ENCODE measurements at regions not wholly inside any gene's neighbourhood (a gene's known extent, or its start where the extent isn't known, plus 50 kb on each side); places are given as distances from the start of the nearest gene placed in this dataset.

DNA sequence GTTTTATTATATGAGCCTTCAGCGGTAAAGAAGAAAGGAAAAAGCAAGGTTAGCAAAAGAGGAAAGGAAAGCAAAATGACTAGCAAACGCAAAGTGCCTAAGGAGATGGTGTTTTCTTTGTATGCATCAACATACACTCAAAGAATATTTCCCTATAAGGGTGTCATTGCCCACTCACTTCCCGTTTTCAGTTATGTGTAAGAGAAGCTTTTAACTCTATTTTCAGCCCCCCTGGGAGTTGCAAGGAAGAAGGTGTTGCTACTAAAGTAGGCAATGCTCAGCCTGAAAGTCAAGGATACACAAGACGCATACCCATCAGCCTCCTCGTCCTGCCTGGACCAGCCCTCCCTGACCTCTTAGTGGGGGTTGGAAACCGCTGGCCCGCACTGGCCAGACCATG, 267.7 kb upstream of the ZFHX3 start:
- no peak overlapping the region for H3K4me3 ChIP-seq (ENCODE audit: extremely low read depth, insufficient read depth, low read length, poor library complexity, severe bottlenecking)
- no peaks in the 10 kb centered on the region for H3K4me1 ChIP-seq (ENCODE audit: control insufficient read depth, insufficient read depth, low read length, poor library complexity, severe bottlenecking)
- no peaks in the 10 kb centered on the region for H3K36me3 ChIP-seq (ENCODE audit: control insufficient read depth, insufficient read depth, low read length)
- H3K27ac ChIP-seq (ENCODE audit: low read depth, low read length, severe bottlenecking) = no peak overlapping the region
- WGBS, 2 experiments (ENCODE audit: insufficient coverage in 2 of 2) = 80% methylated on average over 1 of the region's 7 CpGs
- no peaks in the 10 kb centered on the region for H3K9me3 ChIP-seq (ENCODE audit: control insufficient read depth, low read length)

DNA sequence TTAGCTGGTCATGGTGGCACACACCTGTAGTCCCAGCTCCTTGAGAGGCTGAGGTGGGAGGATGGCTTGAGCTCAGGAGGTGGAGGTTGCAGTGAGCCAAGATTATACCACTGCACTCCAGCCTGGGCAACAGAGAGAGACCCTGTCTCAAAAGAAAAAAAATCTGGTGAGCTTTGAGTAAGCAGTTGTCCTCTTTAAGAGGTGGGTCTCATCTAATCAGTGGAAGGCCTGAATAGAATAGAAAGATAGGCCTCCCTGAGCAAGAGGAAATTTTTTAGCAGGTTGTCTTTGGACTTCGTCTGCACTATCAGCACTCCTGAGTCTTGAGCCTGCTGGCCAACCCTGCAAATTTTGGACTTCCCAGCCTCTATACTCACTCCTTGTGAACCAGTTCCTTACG, 266.0 kb upstream of the ZFHX3 start:
- Histone ChIP-seq H3K27ac (ENCODE audit: low read depth, low read length, severe bottlenecking) (no peak overlapping the region), H3K4me3 (ENCODE audit: extremely low read depth, insufficient read depth, low read length, poor library complexity, severe bottlenecking) (no peak overlapping the region), H3K9me3 (ENCODE audit: control insufficient read depth, low read length) (no peaks in the 10 kb centered on the region), H3K36me3 (ENCODE audit: control insufficient read depth, insufficient read depth, low read length) (no peaks in the 10 kb centered on the region), H3K4me1 (ENCODE audit: control insufficient read depth, insufficient read depth, low read length, poor library complexity, severe bottlenecking) (no peaks in the 10 kb centered on the region)
- 100% methylated on average over 1 of the region's 2 CpGs; no CpG with 5 or more reads in 1 of the 2 experiments for WGBS, 2 experiments (ENCODE audit: insufficient coverage in 2 of 2)

DNA sequence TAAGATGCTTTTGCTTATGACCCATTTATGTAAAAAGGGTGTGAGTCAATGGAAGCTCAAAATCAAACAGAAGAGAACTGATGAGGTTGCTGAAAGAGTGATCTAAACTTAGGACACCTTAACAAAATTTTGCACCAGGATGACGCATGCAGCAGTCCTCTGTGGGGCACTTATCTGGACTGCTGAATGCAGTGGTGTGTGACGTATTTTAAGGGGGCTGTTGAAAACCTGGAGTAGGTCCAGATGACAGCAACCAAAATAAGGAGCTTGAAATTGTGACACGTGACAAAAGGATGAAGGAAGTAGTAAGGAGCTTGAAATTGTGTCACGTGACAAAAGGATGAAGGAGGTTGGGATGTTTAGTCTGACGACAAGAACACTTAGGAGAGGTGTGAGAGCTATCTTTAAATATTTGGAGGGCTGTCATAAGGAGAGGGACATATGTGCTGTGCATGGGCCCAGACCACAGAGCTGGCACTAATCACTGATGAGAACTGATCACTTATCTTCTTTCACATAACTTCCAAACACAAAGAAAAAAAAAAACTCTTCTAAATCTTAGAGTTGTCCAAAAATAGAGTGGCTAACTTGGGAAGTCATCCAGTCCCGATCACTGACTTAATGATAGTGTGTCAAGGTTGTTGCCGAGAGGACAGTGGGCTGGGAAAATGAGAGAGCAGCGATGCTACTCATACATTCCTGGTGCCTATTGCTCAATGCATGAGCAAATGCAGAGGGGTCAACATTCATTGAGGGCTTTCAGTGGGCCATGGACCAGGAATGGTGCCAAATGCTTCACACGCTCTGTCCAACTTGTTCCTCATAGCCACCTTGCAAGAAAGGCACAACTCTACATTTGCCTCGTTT, 264.2 kb upstream of the ZFHX3 start:
- WGBS, 2 experiments (ENCODE audit: insufficient coverage in 2 of 2) = 90 to 97% methylated on average over 8 of the region's 10 CpGs
- no peak overlapping the region for H3K27ac ChIP-seq (ENCODE audit: low read depth, low read length, severe bottlenecking)
- no peak overlapping the region for H3K4me3 ChIP-seq (ENCODE audit: extremely low read depth, insufficient read depth, low read length, poor library complexity, severe bottlenecking)
- no peaks in the 10 kb centered on the region for H3K4me1 ChIP-seq (ENCODE audit: control insufficient read depth, insufficient read depth, low read length, poor library complexity, severe bottlenecking)
- H3K9me3 ChIP-seq (ENCODE audit: control insufficient read depth, low read length) = no peaks in the 10 kb centered on the region
- H3K36me3 ChIP-seq (ENCODE audit: control insufficient read depth, insufficient read depth, low read length) = no peaks in the 10 kb centered on the region

DNA sequence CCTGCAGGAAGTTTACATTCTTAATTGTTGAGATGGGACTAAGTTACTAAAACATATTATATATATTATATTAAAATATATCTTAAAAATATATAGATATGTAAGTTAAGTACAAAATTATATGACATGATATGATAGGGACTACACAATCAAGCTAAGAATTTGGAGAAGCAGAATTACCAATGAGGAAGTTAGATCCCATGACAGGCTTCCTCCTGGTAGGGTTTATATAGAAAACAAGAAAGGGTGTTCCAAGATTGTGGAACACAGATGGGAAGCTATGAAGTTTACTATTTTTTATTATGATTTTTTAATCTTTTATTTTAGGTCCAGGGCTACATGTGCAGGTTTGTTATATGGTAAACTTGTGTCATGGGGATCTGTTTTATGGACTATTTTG, 260.8 kb upstream of the ZFHX3 start:
- Histone ChIP-seq H3K4me3 (ENCODE audit: extremely low read depth, insufficient read depth, low read length, poor library complexity, severe bottlenecking) (no peak overlapping the region), H3K9me3 (ENCODE audit: control insufficient read depth, low read length) (no peaks in the 10 kb centered on the region), H3K4me1 (ENCODE audit: control insufficient read depth, insufficient read depth, low read length, poor library complexity, severe bottlenecking) (no peaks in the 10 kb centered on the region), H3K36me3 (ENCODE audit: control insufficient read depth, insufficient read depth, low read length) (no peaks in the 10 kb centered on the region), H3K27ac (ENCODE audit: low read depth, low read length, severe bottlenecking) (no peak overlapping the region)

DNA sequence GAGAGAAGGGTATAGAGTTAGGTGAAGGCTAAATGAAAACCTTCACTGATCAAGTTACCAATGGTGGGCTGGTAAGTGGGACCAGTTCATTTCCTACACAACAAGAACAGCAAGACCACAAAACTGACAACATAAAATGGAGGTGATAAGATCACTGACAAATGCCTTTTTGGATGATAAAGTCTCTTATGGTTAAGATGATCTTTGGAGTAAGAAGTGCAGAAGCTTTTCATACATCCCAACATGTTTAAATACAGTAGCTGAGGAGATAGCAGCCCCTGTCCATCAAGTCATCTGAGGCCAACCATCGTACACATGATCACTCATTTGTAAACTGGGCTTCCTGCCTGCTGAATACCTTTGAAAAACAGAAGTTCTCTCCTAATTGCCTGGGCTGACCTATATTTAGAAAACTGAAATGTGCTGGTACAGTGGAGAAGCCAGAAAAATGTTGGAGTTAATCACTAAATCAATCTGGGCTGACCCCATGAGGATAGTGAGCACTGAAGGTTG, 259.0 kb upstream of the ZFHX3 start:
- Histone ChIP-seq H3K4me1 (ENCODE audit: control insufficient read depth, insufficient read depth, low read length, poor library complexity, severe bottlenecking) (no peaks in the 10 kb centered on the region), H3K4me3 (ENCODE audit: extremely low read depth, insufficient read depth, low read length, poor library complexity, severe bottlenecking) (no peak overlapping the region), H3K36me3 (ENCODE audit: control insufficient read depth, insufficient read depth, low read length) (no peaks in the 10 kb centered on the region), H3K27ac (ENCODE audit: low read depth, low read length, severe bottlenecking) (no peak overlapping the region), H3K9me3 (ENCODE audit: control insufficient read depth, low read length) (no peaks in the 10 kb centered on the region)
- no CpG with 5 or more reads among the region's 1 CpG for WGBS, 2 experiments (ENCODE audit: insufficient coverage in 2 of 2)

DNA sequence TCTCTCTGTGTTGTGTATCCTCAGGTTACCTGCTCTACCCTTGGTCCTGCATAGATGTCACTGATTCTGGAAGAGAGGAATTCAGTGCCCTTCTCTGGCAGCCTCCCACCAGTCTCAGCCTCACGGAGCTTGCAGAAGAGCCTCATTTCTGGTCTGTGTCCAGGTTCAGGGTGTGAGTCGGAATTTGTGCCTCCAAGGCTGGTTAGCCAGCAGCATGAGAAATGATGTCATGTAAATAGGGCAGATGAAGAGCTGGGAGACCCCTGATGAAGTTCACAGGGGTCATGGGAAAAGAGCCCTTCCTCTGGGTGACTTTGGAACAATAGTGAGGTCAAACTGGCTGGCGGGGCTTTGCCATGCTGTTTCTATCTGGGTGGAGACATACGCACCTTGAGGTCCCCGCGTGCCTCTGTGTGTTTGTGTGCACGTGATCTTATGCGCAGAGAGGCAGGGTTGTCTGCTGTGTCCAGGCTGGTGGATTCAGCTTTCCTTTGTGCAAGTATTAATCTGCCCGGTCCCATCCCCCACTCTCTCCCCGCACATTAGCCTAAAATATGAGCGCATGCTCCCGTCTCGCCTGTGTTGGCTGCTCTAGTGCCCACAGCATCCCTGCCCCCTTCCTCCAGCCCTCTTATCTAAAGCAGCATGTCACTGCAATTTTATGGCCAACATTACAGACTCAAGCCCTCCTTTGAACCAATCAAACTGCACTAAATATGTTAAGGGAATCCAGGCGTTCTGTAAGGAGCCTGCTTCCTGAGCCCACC, 256.3 kb upstream of the ZFHX3 start:
- no peak overlapping the region for H3K27ac ChIP-seq (ENCODE audit: low read depth, low read length, severe bottlenecking)
- H3K4me1 ChIP-seq (ENCODE audit: control insufficient read depth, insufficient read depth, low read length, poor library complexity, severe bottlenecking) = peaks cover 2% of the 10 kb centered on the region
- H3K4me3 ChIP-seq (ENCODE audit: extremely low read depth, insufficient read depth, low read length, poor library complexity, severe bottlenecking) = no peak overlapping the region
- 84 to 92% methylated on average over 6 to 11 of the region's 14 CpGs for WGBS, 2 experiments (ENCODE audit: insufficient coverage in 2 of 2)
- H3K36me3 ChIP-seq (ENCODE audit: control insufficient read depth, insufficient read depth, low read length) = no peaks in the 10 kb centered on the region
- H3K9me3 ChIP-seq (ENCODE audit: control insufficient read depth, low read length) = no peaks in the 10 kb centered on the region

DNA sequence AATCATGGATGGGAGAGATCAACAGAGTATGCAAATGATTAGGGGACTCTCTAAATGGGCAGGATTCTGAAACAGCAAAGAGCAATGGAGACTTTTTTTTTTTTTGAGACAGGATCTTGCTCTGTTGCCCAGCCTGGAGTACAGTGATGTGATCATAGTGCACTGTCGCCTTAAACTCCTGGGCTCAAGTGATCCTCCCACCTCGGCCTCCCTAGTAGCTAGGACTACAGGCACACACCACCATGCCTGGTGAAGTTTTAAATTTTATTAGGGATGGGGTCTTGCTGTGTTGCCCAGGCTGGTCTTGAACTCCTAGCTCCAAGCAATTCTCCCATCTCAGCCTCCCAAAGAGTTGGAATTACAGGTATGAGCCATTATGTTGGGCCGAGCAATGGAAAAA, 255.0 kb upstream of the ZFHX3 start:
- no peaks in the 10 kb centered on the region for H3K36me3 ChIP-seq (ENCODE audit: control insufficient read depth, insufficient read depth, low read length)
- no peak overlapping the region for H3K4me3 ChIP-seq (ENCODE audit: extremely low read depth, insufficient read depth, low read length, poor library complexity, severe bottlenecking)
- peaks cover 4% of the 10 kb centered on the region for H3K4me1 ChIP-seq (ENCODE audit: control insufficient read depth, insufficient read depth, low read length, poor library complexity, severe bottlenecking)
- WGBS, 2 experiments (ENCODE audit: insufficient coverage in 2 of 2) = 100% methylated on average over 1 of the region's 3 CpGs; no CpG with 5 or more reads in 1 of the 2 experiments
- H3K9me3 ChIP-seq (ENCODE audit: control insufficient read depth, low read length) = no peaks in the 10 kb centered on the region
- no peak overlapping the region for H3K27ac ChIP-seq (ENCODE audit: low read depth, low read length, severe bottlenecking)

DNA sequence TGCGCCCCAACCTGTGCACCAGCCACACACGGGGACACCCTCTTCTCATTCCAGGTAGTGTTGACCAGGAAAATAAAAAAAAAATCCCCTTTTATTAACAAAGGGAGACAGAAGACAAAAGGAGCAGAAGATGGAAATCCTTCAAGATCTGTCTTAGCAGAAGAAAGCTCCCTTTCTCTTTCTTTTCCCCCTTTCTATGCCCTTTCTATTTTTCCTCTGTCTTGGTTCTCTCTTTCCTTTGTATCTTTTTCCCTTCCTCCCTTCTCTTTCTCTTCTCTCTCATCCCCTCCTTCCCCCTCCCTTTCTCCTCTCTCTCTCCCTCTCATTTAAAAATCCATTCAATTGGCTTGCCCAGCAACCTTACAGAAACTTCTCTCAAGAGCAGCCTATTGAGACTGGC, 254.1 kb upstream of the ZFHX3 start:
- Histone ChIP-seq H3K9me3 (ENCODE audit: control insufficient read depth, low read length) (no peaks in the 10 kb centered on the region), H3K36me3 (ENCODE audit: control insufficient read depth, insufficient read depth, low read length) (no peaks in the 10 kb centered on the region), H3K4me3 (ENCODE audit: extremely low read depth, insufficient read depth, low read length, poor library complexity, severe bottlenecking) (no peak overlapping the region), H3K4me1 (ENCODE audit: control insufficient read depth, insufficient read depth, low read length, poor library complexity, severe bottlenecking) (peaks cover 4% of the 10 kb centered on the region), H3K27ac (ENCODE audit: low read depth, low read length, severe bottlenecking) (no peak overlapping the region)
- 81 to 92% methylated on average over 2 of the region's 2 CpGs for WGBS, 2 experiments (ENCODE audit: insufficient coverage in 2 of 2)

DNA sequence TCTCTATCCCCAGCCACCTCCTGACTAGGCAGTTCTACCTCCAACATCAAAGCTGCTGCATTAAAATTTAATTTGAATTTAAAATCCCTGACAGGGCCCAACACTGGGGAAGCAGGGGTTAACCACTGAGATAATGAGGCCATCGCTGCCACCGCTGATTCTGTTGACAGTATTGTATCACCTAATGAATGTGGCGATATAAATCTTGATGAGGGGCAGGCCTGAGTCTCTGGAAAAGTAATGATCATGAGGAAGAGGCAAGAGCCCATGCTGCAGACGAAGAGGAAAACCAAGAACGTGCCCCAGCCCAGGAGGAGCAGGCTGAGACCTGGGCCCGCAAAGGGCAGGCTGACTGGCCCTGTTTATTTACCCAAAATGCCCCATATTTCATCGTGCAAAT, 251.4 kb upstream of the ZFHX3 start:
- Histone ChIP-seq H3K9me3 (ENCODE audit: control insufficient read depth, low read length) (no peaks in the 10 kb centered on the region), H3K4me3 (ENCODE audit: extremely low read depth, insufficient read depth, low read length, poor library complexity, severe bottlenecking) (no peak overlapping the region), H3K27ac (ENCODE audit: low read depth, low read length, severe bottlenecking) (no peak overlapping the region), H3K36me3 (ENCODE audit: control insufficient read depth, insufficient read depth, low read length) (no peaks in the 10 kb centered on the region), H3K4me1 (ENCODE audit: control insufficient read depth, insufficient read depth, low read length, poor library complexity, severe bottlenecking) (peaks cover 4% of the 10 kb centered on the region)
- WGBS, 2 experiments (ENCODE audit: insufficient coverage in 2 of 2) = 58 to 77% methylated on average over 4 to 7 of the region's 7 CpGs

DNA sequence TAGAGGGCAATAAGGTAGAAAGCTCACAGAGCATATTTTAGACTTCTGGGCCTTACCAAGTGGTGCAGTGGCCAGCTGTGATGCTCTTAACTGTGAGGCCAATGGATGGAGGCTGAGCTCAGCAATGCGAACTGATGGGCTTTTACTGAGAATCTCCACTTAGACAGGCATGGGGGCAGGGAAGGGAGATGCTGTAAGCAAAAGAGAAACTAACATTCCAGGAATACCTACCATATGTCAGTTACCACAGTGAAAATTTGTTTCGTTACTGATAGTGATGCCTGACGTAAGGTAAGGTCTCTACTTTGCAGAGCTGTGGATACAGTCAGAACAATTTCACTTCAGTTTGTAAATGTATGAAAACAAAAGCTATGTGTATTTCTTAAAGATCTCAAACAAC, 250.6 kb upstream of the ZFHX3 start:
- H3K4me3 ChIP-seq (ENCODE audit: extremely low read depth, insufficient read depth, low read length, poor library complexity, severe bottlenecking) = no peak overlapping the region
- no peak overlapping the region for H3K27ac ChIP-seq (ENCODE audit: low read depth, low read length, severe bottlenecking)
- WGBS, 2 experiments (ENCODE audit: insufficient coverage in 2 of 2) = 67% methylated on average over 1 of the region's 3 CpGs; no CpG with 5 or more reads in 1 of the 2 experiments
- H3K4me1 ChIP-seq (ENCODE audit: control insufficient read depth, insufficient read depth, low read length, poor library complexity, severe bottlenecking) = peaks cover 4% of the 10 kb centered on the region
- no peaks in the 10 kb centered on the region for H3K36me3 ChIP-seq (ENCODE audit: control insufficient read depth, insufficient read depth, low read length)
- no peaks in the 10 kb centered on the region for H3K9me3 ChIP-seq (ENCODE audit: control insufficient read depth, low read length)

DNA sequence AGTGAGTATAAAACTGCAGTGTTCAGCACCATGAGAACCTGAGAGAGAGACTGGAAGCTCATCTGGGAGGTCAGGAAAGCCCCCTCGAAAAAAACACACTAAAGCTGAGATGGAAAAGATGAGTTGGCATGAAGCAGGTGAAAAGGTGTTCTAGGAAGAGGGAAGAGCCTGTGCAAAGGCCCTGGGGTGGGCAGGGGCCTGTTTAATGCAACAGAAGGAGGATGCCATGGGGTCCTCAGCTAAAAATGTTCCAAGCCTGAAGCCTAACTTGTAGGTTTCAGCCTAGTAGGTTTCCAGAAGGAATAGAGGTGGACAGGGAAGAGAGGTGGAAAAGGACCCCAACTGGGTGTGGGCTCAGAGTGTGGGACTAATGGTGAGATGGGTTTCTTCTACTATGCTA, 242.3 kb upstream of the ZFHX3 start:
- 75 to 92% methylated on average over 1 of the region's 1 CpG for WGBS, 2 experiments (ENCODE audit: insufficient coverage in 2 of 2)
- Histone ChIP-seq H3K4me3 (ENCODE audit: extremely low read depth, insufficient read depth, low read length, poor library complexity, severe bottlenecking) (no peak overlapping the region), H3K27ac (ENCODE audit: low read depth, low read length, severe bottlenecking) (no peak overlapping the region), H3K36me3 (ENCODE audit: control insufficient read depth, insufficient read depth, low read length) (no peaks in the 10 kb centered on the region), H3K4me1 (ENCODE audit: control insufficient read depth, insufficient read depth, low read length, poor library complexity, severe bottlenecking) (no peaks in the 10 kb centered on the region), H3K9me3 (ENCODE audit: control insufficient read depth, low read length) (no peaks in the 10 kb centered on the region)
